PC-9 (cell line): ENCODE measurements at regions not wholly inside any gene's neighbourhood (a gene's known extent, or its start where the extent isn't known, plus 50 kb on each side); places are given as distances from the start of the nearest gene placed in this dataset.
"Not testable (repeated sequence)": the region's sequence is repeated elsewhere in the genome, so short reads cannot be mapped to it uniquely, and the experiment has no call there.

ENCODE experiments used
- BruUV-seq: library from RNA; stranded (reverse); fragments of 400-500 nt; replicated peaks from 2 replicates; lab custom pipeline; 2021; lab: Mats Ljungman, UMichigan
- CTCF ChIA-PET: fragments of 300-600 bp; sonication (Branson Sonifier 250); formaldehyde crosslinking; loops from one replicate; lab custom pipeline; 2022; ENCODE audit warnings: antibody characterized with exemption; lab: Charles Lee
- POLR2A ChIA-PET: fragments of 300-600 bp; sonication (Branson Sonifier 250); formaldehyde crosslinking; loops from one replicate; lab custom pipeline; 2022; ENCODE audit warnings: antibody characterized with exemption; ENCODE audit not compliant: unreplicated experiment; lab: Charles Lee
- DNase-seq, 2 experiments: peaks; one replicate each; pipeline versions ENCODE4 v3.0.0 to v3.0.0-alpha.2; 2015 to 2022; ENCODE audit warnings: mixed read lengths in 1 of 2
- H2AFZ ChIP-seq: fragments of 200-600 bp; sonication (generic); 2 replicates; pipeline ENCODE4 v1.8.1; 2017; ENCODE audit warnings: antibody characterized with exemption
- H3F3A ChIP-seq: fragments of 200-600 bp; sonication (generic); 2 replicates; pipeline ENCODE4 v1.8.1; 2017; ENCODE audit warnings: antibody characterized with exemption, mild to moderate bottlenecking, low read depth; ENCODE audit not compliant: insufficient read depth
- H3K27ac ChIP-seq: fragments of 200-600 bp; sonication (generic); 2 replicates; pipeline ENCODE4 v1.6.1; 2016; ENCODE audit warnings: mixed run types
- H3K27me3 ChIP-seq: fragments of 200-600 bp; sonication (generic); 2 replicates; pipeline ENCODE4 v1.6.1; 2016; ENCODE audit warnings: low read depth, mixed run types; ENCODE audit not compliant: insufficient read depth
- H3K36me3 ChIP-seq: fragments of 200-600 bp; sonication (generic); 2 replicates; pipeline ENCODE4 v1.6.1; 2016; ENCODE audit warnings: low read depth, mixed run types
- H3K4me1 ChIP-seq: fragments of 200-600 bp; sonication (generic); replicated peaks from 2 replicates; pipeline ENCODE4 v1.6.1; 2016; ENCODE audit warnings: mixed run types; ENCODE audit not compliant: insufficient read depth
- H3K4me2 ChIP-seq: fragments of 200-600 bp; sonication (generic); 2 replicates; pipeline ENCODE4 v1.6.1; 2017; ENCODE audit warnings: mixed run types
- H3K4me3 ChIP-seq: fragments of 200-600 bp; sonication (generic); 2 replicates; pipeline ENCODE4 v1.6.1; 2016; ENCODE audit warnings: mixed run types
- H3K79me2 ChIP-seq: fragments of 200-600 bp; sonication (generic); 2 replicates; pipeline ENCODE4 v1.6.1; 2017; ENCODE audit warnings: low read depth, mixed run types
- H3K9me2 ChIP-seq: fragments of 200-600 bp; sonication (generic); 2 replicates; pipeline ENCODE4 v1.8.1; 2017; ENCODE audit warnings: mild to moderate bottlenecking; ENCODE audit not compliant: insufficient read depth
- H3K9me3 ChIP-seq: fragments of 200-600 bp; sonication (generic); 2 replicates; pipeline ENCODE4 v1.8.1; 2016; ENCODE audit warnings: low read depth; ENCODE audit not compliant: insufficient read depth
- H4K20me1 ChIP-seq: fragments of 200-600 bp; sonication (generic); 2 replicates; pipeline ENCODE4 v1.8.1; 2017; ENCODE audit not compliant: insufficient read depth
- EZH2 ChIP-seq: fragments of 200-600 bp; sonication (generic); IDR thresholded peaks from 2 replicates; pipeline ENCODE4 v1.8.0; 2017; ENCODE audit warnings: antibody characterized with exemption, low read depth
- intact Hi-C: fragments of 100-400 bp; cut with micrococcal nuclease; formaldehyde crosslinking; loops from one replicate; pipeline ENCODE4 v1.10.0; 2022; ENCODE audit not compliant: unreplicated experiment
- TF ChIP-seq, protein P1 (sequence below): fragments of 200-600 bp; sonication (generic); conservative IDR thresholded peaks from 2 replicates; pipeline ENCODE4 v1.6.1; 2017; ENCODE audit warnings: mixed run types, antibody characterized with exemption, mild to moderate bottlenecking, moderate library complexity

DNA sequence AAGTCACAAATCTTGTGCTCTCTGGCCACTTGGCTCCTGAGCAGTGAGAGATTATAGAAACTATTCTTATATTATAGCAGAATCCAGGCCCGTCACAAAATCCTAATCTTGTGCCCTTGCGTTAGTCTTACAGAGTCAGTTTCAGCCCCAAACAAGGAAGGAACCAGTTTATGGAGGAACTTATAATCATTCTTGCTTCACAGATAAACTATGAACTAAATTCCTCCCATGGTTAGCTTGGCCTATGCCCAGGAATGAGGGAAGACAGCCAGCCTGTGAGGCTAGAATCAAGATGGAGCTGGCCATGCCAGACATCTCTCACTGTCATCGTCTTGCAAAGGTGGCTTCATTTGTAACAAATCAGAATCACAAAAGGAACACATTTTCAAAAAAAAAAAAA lies 199.7 kb upstream of the PITRM1 start:
- TF ChIP-seq EZH2 = no peak
- TF ChIP-seq, protein P1, sequence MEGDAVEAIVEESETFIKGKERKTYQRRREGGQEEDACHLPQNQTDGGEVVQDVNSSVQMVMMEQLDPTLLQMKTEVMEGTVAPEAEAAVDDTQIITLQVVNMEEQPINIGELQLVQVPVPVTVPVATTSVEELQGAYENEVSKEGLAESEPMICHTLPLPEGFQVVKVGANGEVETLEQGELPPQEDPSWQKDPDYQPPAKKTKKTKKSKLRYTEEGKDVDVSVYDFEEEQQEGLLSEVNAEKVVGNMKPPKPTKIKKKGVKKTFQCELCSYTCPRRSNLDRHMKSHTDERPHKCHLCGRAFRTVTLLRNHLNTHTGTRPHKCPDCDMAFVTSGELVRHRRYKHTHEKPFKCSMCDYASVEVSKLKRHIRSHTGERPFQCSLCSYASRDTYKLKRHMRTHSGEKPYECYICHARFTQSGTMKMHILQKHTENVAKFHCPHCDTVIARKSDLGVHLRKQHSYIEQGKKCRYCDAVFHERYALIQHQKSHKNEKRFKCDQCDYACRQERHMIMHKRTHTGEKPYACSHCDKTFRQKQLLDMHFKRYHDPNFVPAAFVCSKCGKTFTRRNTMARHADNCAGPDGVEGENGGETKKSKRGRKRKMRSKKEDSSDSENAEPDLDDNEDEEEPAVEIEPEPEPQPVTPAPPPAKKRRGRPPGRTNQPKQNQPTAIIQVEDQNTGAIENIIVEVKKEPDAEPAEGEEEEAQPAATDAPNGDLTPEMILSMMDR = no peak
- no peak for DNase-seq
- H3K27me3 ChIP-seq = no peaks in the 10 kb centered on the region
- intact Hi-C loops = no loop called here
- no peaks in the 10 kb centered on the region for H4K20me1 ChIP-seq
- H3K4me2 ChIP-seq = no peak overlapping the region
- no peak overlapping the region for H3K27ac ChIP-seq
- no peak overlapping the region for H2AFZ ChIP-seq
- CTCF ChIA-PET = no interaction called here
- no TSS peak for BruUV-seq
- no peaks in the 10 kb centered on the region for H3K79me2 ChIP-seq
- no peaks in the 10 kb centered on the region for H3K9me2 ChIP-seq
- H3K36me3 ChIP-seq = no peaks in the 10 kb centered on the region
- POLR2A ChIA-PET = no interaction called here
- H3K4me3 ChIP-seq = no peak overlapping the region
- H3K4me1 ChIP-seq = no peaks in the 10 kb centered on the region
- H3K9me3 ChIP-seq = no peaks in the 10 kb centered on the region
- no peaks in the 10 kb centered on the region for H3F3A ChIP-seq

DNA sequence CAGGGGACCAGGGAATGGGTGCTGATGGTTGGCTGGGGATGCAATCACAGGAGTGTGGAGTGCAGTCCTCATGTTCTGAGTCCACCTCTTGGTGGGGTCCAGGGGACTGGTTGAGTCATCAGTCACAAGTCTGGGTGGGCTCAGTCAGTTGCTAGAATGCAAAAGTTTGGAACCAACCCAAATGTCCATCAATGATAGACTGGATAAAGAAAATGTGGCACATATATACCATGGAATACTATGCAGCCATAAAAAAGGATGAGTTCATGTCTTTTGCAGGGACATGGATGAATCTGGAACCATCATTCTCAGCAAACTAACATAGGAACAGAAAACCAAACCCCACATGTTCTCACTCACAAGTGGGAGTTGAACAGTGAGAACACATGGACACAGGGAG lies 199.0 kb upstream of the PITRM1 start:
- H3K9me3 ChIP-seq, H3K27me3 ChIP-seq, DNase-seq, CTCF ChIA-PET, H3K79me2 ChIP-seq, BruUV-seq, H2AFZ ChIP-seq, H3K36me3 ChIP-seq, H3K4me2 ChIP-seq, H4K20me1 ChIP-seq, H3K9me2 ChIP-seq, H3F3A ChIP-seq, H3K4me3 ChIP-seq, H3K27ac ChIP-seq, H3K4me1 ChIP-seq, intact Hi-C loops, POLR2A ChIA-PET: not testable (repeated sequence)

DNA sequence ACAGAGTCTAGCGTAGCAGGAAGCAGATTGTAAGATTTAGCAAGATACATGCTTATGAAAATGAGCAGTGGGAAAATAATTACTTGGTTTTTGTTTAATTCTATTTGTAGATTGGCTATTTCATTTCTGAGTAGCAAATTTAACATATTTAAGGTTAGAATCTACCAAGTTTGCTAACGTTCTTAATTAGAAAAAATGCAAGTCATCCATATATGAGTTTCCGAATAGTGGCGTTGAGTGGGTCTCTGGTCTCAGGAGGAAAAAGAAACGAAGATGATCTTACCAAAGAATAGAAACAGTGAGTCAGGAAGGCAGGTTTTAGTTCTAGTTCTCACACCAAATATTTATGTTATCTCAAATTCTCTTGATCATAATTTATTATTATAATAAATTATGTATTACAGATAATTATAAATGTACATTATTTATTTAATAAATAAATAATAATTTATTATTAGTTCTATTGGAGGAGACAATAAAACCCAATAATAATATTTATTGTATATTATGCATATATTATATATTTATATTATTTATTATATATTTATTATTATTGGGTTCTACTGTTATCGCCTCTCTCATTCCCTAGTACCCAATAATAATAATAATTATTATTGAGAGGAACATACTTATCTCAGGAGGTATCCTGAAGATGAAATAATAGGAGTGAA lies 194.3 kb upstream of the PITRM1 start:
- intact Hi-C loops = no loop called here
- no peak overlapping the region for H3K4me3 ChIP-seq
- BruUV-seq = no TSS peak

More for the DNA sequence above, 194.3 kb upstream of the PITRM1 start:
- H2AFZ ChIP-seq = no peak overlapping the region
- no peak overlapping the region for H3K27ac ChIP-seq
- ChIA-PET POLR2A (no interaction called here), CTCF (no interaction called here)
- no peaks in the 10 kb centered on the region for H3K9me3 ChIP-seq
- H4K20me1 ChIP-seq = no peaks in the 10 kb centered on the region
- H3K79me2 ChIP-seq = no peaks in the 10 kb centered on the region
- peaks cover 4% of the 10 kb centered on the region; the same call in 1 of the 2 replicates for H3F3A ChIP-seq
- H3K4me1 ChIP-seq = peaks cover 18% of the 10 kb centered on the region
- no peaks in the 10 kb centered on the region for H3K27me3 ChIP-seq
- no peak for DNase-seq
- no peak overlapping the region for H3K4me2 ChIP-seq
- H3K9me2 ChIP-seq = no peaks in the 10 kb centered on the region
- no peak for TF ChIP-seq EZH2
- TF ChIP-seq, protein P1 = no peak
- no peaks in the 10 kb centered on the region for H3K36me3 ChIP-seq
